Stimulated activated CD4-positive, alpha-beta T cell treated with anti-CD3 and anti-CD28 coated beads, Interleukin-12 subunit alpha, Interleukin-12 subunit beta, amount 100 ng/mL, for 24 hours (primary cell): ENCODE measurements at regions not wholly inside any gene's neighbourhood (a gene's known extent, or its start where the extent isn't known, plus 50 kb on each side); places are given as distances from the start of the nearest gene placed in this dataset.

ENCODE experiments used
- DNase-seq, 2 experiments: peaks; one replicate each; pipeline ENCODE4 v3.0.0-alpha.2; 2020; ENCODE audit warnings: low read depth in 2 of 2

GRCh38 chr5:174589011-174589410, 135.4 kb upstream of the MSX2 start:
- no peak for DNase-seq

GRCh38 chr5:174589599-174589998, 134.8 kb upstream of the MSX2 start:
- no peak for DNase-seq

- DNase-seq = no peak
Observed at GRCh38 chr5:174590820-174591219, 133.6 kb upstream of the MSX2 start.

GRCh38 chr5:174596429-174596828, 128.0 kb upstream of the MSX2 start:
- no peak for DNase-seq

GRCh38 chr5:174599992-174600391, 124.4 kb upstream of the MSX2 start:
- DNase-seq = no peak

- DNase-seq = no peak
Observed at GRCh38 chr5:174601946-174602345, 122.4 kb upstream of the MSX2 start.

- no peak for DNase-seq
Observed at GRCh38 chr5:174606153-174606552, 118.2 kb upstream of the MSX2 start.

GRCh38 chr5:174606646-174607045, 117.7 kb upstream of the MSX2 start:
- no peak for DNase-seq

- no peak for DNase-seq
Observed at GRCh38 chr5:174607205-174607604, 117.2 kb upstream of the MSX2 start.

- DNase-seq = no peak
Observed at GRCh38 chr5:174607916-174608315, 116.5 kb upstream of the MSX2 start.

GRCh38 chr5:174608631-174609097, 115.7 kb upstream of the MSX2 start:
- DNase-seq = no peak

- no peak for DNase-seq
Observed at GRCh38 chr5:174609116-174609515, 115.3 kb upstream of the MSX2 start.

GRCh38 chr5:174610968-174611367, 113.4 kb upstream of the MSX2 start:
- DNase-seq = no peak

GRCh38 chr5:174612686-174613085, 111.7 kb upstream of the MSX2 start:
- no peak for DNase-seq

- DNase-seq = no peak
Observed at GRCh38 chr5:174614500-174615135, 109.8 kb upstream of the MSX2 start.

- DNase-seq = no peak
Observed at GRCh38 chr5:174616036-174616435, 108.3 kb upstream of the MSX2 start.

GRCh38 chr5:174617285-174617684, 107.1 kb upstream of the MSX2 start:
- DNase-seq = no peak

GRCh38 chr5:174617910-174618309, 106.5 kb upstream of the MSX2 start:
- DNase-seq = no peak

- DNase-seq = no peak
Observed at GRCh38 chr5:174618589-174618988, 105.8 kb upstream of the MSX2 start.

- no peak for DNase-seq
Observed at GRCh38 chr5:174622067-174622466, 102.3 kb upstream of the MSX2 start.

- DNase-seq = no peak
Observed at GRCh38 chr5:174623018-174623417, 101.4 kb upstream of the MSX2 start.

GRCh38 chr5:174623433-174624019, 100.9 kb upstream of the MSX2 start:
- no peak for DNase-seq

- DNase-seq = no peak
Observed at GRCh38 chr5:174624733-174625522, 99.5 kb upstream of the MSX2 start.
